RWPE2 (cell line): ENCODE measurements at regions not wholly inside any gene's neighbourhood (a gene's known extent, or its start where the extent isn't known, plus 50 kb on each side); places are given as distances from the start of the nearest gene placed in this dataset.

Source experiments
- ATAC-seq: fragments of 200-7000 bp; cut with Tn5 transposase; 3 replicates; pipeline ENCODE4 v1.9.1; 2021; ENCODE audit warnings: low read depth
- DNase-seq: peaks from one replicate; pipeline ENCODE4 v3.0.0-alpha.2; 2020; ENCODE audit warnings: low spot score
- H3K27ac ChIP-seq: fragments of 450-650 bp; 2 replicates; pipeline ENCODE4 v1.5.1; 2017; ENCODE audit warnings: mild to moderate bottlenecking; ENCODE audit not compliant: poor library complexity, severe bottlenecking
- H3K27me3 ChIP-seq: fragments of 250-450 bp; sonication (Bioruptor Pico); 2 replicates; pipeline ENCODE4 v1.5.1; 2021; ENCODE audit warnings: mild to moderate bottlenecking, moderate library complexity; ENCODE audit not compliant: insufficient read depth, poor library complexity, severe bottlenecking
- H3K36me3 ChIP-seq: fragments of 250-450 bp; sonication (Bioruptor Pico); 2 replicates; pipeline ENCODE4 v1.5.1; 2020; ENCODE audit warnings: low read depth, mild to moderate bottlenecking, moderate library complexity
- H3K4me1 ChIP-seq: fragments of 250-450 bp; sonication (Bioruptor Pico); 2 replicates; pipeline ENCODE4 v1.5.1; 2021; ENCODE audit warnings: mild to moderate bottlenecking, moderate library complexity; ENCODE audit not compliant: insufficient read depth, poor library complexity, severe bottlenecking
- H3K4me3 ChIP-seq: fragments of 250-450 bp; sonication (Bioruptor Pico); 2 replicates; pipeline ENCODE4 v1.5.1; 2021; ENCODE audit warnings: mild to moderate bottlenecking, moderate library complexity; ENCODE audit not compliant: severe bottlenecking
- H3K9me3 ChIP-seq: fragments of 250-450 bp; sonication (Bioruptor Pico); 2 replicates; pipeline ENCODE4 v1.5.1; 2021; ENCODE audit warnings: mild to moderate bottlenecking, moderate library complexity; ENCODE audit not compliant: severe bottlenecking
- TF ChIP-seq, protein P1 (sequence below): fragments of 450-650 bp; IDR thresholded peaks from one replicate; pipeline ENCODE4 v1.5.1; 2017; ENCODE audit warnings: mild to moderate bottlenecking, moderate library complexity; ENCODE audit not compliant: poor library complexity, severe bottlenecking

DNA sequence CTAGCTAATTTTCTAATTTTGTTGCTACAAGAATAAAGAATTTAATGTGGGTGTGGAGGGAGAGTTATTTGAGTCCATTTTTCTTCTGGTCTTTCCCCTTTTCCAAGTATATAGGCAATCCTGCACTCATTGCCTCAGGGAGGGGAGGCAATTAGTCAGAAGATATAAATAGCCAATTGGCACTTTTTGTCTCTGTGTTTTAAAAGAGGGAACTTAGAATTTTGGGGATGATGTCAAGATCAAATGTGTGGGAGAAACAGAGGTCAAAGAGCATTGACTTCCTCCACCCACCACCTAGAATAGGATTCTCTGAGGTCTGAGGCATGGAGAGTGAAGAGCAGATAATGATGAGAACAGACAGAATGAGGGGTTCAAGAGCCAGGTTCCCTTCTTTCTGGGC, 120.3 kb upstream of the ZC3H12C start:
- ATAC-seq: no peak
- no peak overlapping the region for H3K27ac ChIP-seq
- no peaks in the 10 kb centered on the region for H3K9me3 ChIP-seq
- no peaks in the 10 kb centered on the region for H3K36me3 ChIP-seq
- peaks cover 7% of the 10 kb centered on the region for H3K4me1 ChIP-seq
- TF ChIP-seq, protein P1, sequence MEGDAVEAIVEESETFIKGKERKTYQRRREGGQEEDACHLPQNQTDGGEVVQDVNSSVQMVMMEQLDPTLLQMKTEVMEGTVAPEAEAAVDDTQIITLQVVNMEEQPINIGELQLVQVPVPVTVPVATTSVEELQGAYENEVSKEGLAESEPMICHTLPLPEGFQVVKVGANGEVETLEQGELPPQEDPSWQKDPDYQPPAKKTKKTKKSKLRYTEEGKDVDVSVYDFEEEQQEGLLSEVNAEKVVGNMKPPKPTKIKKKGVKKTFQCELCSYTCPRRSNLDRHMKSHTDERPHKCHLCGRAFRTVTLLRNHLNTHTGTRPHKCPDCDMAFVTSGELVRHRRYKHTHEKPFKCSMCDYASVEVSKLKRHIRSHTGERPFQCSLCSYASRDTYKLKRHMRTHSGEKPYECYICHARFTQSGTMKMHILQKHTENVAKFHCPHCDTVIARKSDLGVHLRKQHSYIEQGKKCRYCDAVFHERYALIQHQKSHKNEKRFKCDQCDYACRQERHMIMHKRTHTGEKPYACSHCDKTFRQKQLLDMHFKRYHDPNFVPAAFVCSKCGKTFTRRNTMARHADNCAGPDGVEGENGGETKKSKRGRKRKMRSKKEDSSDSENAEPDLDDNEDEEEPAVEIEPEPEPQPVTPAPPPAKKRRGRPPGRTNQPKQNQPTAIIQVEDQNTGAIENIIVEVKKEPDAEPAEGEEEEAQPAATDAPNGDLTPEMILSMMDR: no peak
- H3K27me3 ChIP-seq: no peaks in the 10 kb centered on the region
- no peak overlapping the region for H3K4me3 ChIP-seq
- no peak for DNase-seq

DNA sequence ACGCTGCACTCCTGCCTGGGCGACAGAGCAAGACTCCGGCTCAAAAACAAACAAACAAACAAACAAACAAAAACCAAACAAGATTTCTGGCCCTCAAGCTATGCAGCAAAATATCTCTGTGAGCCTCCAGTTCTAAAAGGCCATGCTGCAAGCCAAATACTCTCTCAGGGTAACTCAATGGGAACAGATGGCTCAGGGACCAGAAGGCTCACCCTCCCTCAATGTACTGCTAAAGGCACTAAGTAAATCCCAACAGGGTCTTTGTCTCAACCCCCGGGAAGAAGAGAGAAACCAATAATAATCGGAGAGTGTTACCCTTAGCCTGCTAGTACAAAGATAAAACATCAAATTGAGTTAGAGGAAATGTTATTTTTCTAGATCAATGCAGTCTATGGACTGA, 119.7 kb upstream of the ZC3H12C start:
- DNase-seq (no peak), ATAC-seq (no peak)
- Histone ChIP-seq H3K27me3 (no peaks in the 10 kb centered on the region), H3K9me3 (no peaks in the 10 kb centered on the region), H3K4me3 (no peak overlapping the region), H3K4me1 (peaks cover 7% of the 10 kb centered on the region), H3K27ac (no peak overlapping the region), H3K36me3 (no peaks in the 10 kb centered on the region)
- TF ChIP-seq, protein P1: no peak

DNA sequence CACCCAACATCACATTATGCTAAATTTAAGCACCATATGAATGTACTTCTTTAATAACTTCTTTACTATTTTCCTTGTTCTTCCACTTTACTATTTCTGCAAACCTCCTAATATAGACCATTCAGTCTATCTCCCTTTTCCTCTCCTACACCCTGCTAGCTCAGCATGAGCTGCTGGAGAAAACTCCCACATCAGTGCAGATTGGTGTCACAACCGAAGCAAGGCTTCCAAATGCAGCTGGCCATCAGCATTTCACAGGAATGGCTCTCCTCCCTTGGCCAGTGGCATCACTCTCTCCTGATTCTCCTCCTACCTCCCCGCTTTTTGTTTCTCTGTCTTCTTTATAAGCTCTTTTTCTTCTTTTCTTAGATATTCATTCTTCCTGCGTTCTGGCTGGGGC, 118.7 kb upstream of the ZC3H12C start:
- Histone ChIP-seq H3K27ac (no peak overlapping the region), H3K4me3 (no peak overlapping the region), H3K36me3 (no peaks in the 10 kb centered on the region), H3K9me3 (no peaks in the 10 kb centered on the region), H3K4me1 (peaks cover 7% of the 10 kb centered on the region), H3K27me3 (no peaks in the 10 kb centered on the region)
- TF ChIP-seq, protein P1: no peak
- DNase-seq (no peak), ATAC-seq (no peak)

DNA sequence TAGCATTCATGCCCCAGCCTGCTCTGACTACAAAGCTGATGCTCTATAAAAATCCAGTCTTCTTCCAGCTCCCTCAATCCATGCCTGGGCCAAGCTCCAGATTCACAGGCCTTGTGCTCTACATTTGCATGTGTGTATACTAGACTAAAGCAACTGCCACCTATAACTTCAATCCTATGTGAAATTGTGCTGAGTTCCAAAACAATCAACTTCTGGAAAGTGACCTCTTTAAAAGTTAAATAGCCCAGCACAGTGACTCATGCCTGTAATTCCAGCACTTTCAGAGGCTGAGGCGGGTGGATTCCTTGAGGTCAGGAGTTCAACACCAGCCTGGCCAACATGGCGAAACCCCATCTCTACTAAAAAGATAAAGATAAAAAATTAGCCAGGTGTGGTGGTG, 114.3 kb upstream of the ZC3H12C start:
- no peaks in the 10 kb centered on the region for H3K27me3 ChIP-seq
- no peaks in the 10 kb centered on the region for H3K4me1 ChIP-seq
- DNase-seq (no peak), ATAC-seq (no peak)
- H3K27ac ChIP-seq: no peak overlapping the region
- no peaks in the 10 kb centered on the region for H3K36me3 ChIP-seq
- H3K9me3 ChIP-seq: no peaks in the 10 kb centered on the region
- H3K4me3 ChIP-seq: no peak overlapping the region
- TF ChIP-seq, protein P1: no peak

DNA sequence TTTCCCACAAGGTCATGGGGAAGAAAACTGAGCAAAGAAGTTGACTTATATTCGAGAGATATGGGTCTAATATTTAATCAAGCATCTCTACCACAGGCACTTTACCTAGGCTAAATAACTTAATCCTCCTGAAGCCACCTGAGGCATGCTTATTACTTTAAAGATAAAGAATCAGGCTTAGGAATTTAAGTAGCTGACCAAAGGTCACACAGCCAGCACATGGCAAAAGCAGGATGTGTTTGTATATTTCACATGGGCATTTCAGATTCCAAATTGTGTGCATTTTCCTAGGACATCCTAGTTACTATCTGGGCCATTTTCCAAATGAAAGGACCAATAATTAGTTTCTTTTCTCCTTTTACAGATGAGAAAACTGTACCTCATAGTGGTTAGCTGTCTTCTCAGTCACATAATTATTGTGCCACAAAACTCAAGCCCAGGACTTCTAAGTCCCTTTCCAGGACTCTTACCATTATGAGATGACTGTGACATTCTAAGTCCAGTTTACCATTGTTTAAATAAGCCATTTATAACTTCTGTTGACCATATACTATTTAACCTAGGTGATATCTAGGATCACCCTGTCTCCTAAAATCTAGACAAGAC, 112.1 kb upstream of the ZC3H12C start:
- H3K27me3 ChIP-seq: no peaks in the 10 kb centered on the region
- H3K4me3 ChIP-seq: no peak overlapping the region
- ATAC-seq (no peak), DNase-seq (no peak)
- no peak overlapping the region for H3K27ac ChIP-seq
- H3K9me3 ChIP-seq: no peaks in the 10 kb centered on the region
- no peaks in the 10 kb centered on the region for H3K36me3 ChIP-seq
- TF ChIP-seq, protein P1: no peak
- H3K4me1 ChIP-seq: no peaks in the 10 kb centered on the region
